DND-41 (cell line): ENCODE measurements at regions not wholly inside any gene's neighbourhood (a gene's known extent, or its start where the extent isn't known, plus 50 kb on each side); places are given as distances from the start of the nearest gene placed in this dataset.

Source experiments
- ATAC-seq: fragments of 200-7000 bp; cut with Tn5 transposase; 3 replicates; pipeline ENCODE4 v1.9.1; 2021; ENCODE audit warnings: low read depth; ENCODE audit not compliant: insufficient read depth
- DNase-seq: peaks from one replicate; pipeline ENCODE4 v3.0.0-alpha.2; 2020
- H2AFZ ChIP-seq: 2 replicates; pipeline ENCODE4 v1.6.0; 2012; ENCODE audit warnings: low read depth, low read length
- H3K27ac ChIP-seq: 2 replicates; pipeline ENCODE4 v1.5.1; 2012; ENCODE audit warnings: low read length, inconsistent platforms
- H3K27me3 ChIP-seq: fragments of 200-600 bp; sonication (generic); 2 replicates; pipeline ENCODE4 v1.6.0; 2012; ENCODE audit warnings: low read length, mild to moderate bottlenecking, inconsistent platforms; ENCODE audit not compliant: insufficient read depth, poor library complexity
- H3K36me3 ChIP-seq: 2 replicates; pipeline ENCODE4 v1.5.1; 2012; ENCODE audit warnings: low read length, inconsistent platforms; ENCODE audit not compliant: insufficient read depth
- H3K4me1 ChIP-seq: 2 replicates; pipeline ENCODE4 v1.5.1; 2012; ENCODE audit warnings: mild to moderate bottlenecking, low read length; ENCODE audit not compliant: insufficient read depth
- H3K4me2 ChIP-seq: 2 replicates; pipeline ENCODE4 v1.6.0; 2012; ENCODE audit warnings: mild to moderate bottlenecking, moderate library complexity, low read length, inconsistent platforms; ENCODE audit not compliant: insufficient read depth
- H3K4me3 ChIP-seq, 2 experiments: fragments of 200-600 bp in 1 of 2; shearing (Covaris generic) in 1 of 2; 2 replicates each; pipeline ENCODE4 v1.5.1; 2012 to 2016; ENCODE audit warnings: inconsistent platforms in 2 of 2, low read length in 2 of 2, mild to moderate bottlenecking in 2 of 2, low read depth in 1 of 2, moderate library complexity in 1 of 2
- H3K79me2 ChIP-seq: 2 replicates; pipeline ENCODE4 v1.6.0; 2012; ENCODE audit warnings: low read length, inconsistent platforms; ENCODE audit not compliant: insufficient read depth
- H3K9ac ChIP-seq: 2 replicates; pipeline ENCODE4 v1.6.0; 2012; ENCODE audit warnings: low read depth, mild to moderate bottlenecking, inconsistent platforms, low read length, moderate library complexity
- H3K9me3 ChIP-seq: 2 replicates; pipeline ENCODE4 v1.5.1; 2012; ENCODE audit warnings: low read length, moderate library complexity, mild to moderate bottlenecking, inconsistent platforms; ENCODE audit not compliant: insufficient read depth, severe bottlenecking
- H4K20me1 ChIP-seq: 2 replicates; pipeline ENCODE4 v1.6.0; 2012; ENCODE audit warnings: low read length; ENCODE audit not compliant: insufficient read depth
- CTCF ChIP-seq: IDR thresholded peaks from 2 replicates; pipeline ENCODE4 v1.5.1; 2012; ENCODE audit warnings: borderline replicate concordance, low read length, moderate library complexity, mild to moderate bottlenecking; ENCODE audit not compliant: poor library complexity, severe bottlenecking; ENCODE audit errors: extremely low read depth
- EZH2 ChIP-seq: IDR thresholded peaks from 3 replicates; pipeline ENCODE4 v1.6.1; 2012; ENCODE audit warnings: borderline replicate concordance, low read depth, mild to moderate bottlenecking, moderate library complexity, low read length, inconsistent platforms; ENCODE audit not compliant: severe bottlenecking

- no peak overlapping the region for H2AFZ ChIP-seq
- no peak overlapping the region for H3K9ac ChIP-seq
- H4K20me1 ChIP-seq, result no peaks in the 10 kb centered on the region
- no peaks in the 10 kb centered on the region for H3K9me3 ChIP-seq
- no peak overlapping the region for H3K4me2 ChIP-seq
- H3K4me3 ChIP-seq, result no peak overlapping the region
- no peaks in the 10 kb centered on the region for H3K79me2 ChIP-seq
- H3K36me3 ChIP-seq, result no peaks in the 10 kb centered on the region
- no peak for ATAC-seq
- no peak for DNase-seq
- TF ChIP-seq CTCF (no peak), EZH2 (no peak)
- H3K4me1 ChIP-seq, result no peaks in the 10 kb centered on the region
- no peaks in the 10 kb centered on the region for H3K27me3 ChIP-seq
- no peak overlapping the region for H3K27ac ChIP-seq
Observed at GRCh38 chr13:83740622-83741021, 141.7 kb downstream of the SLITRK1 start.

GRCh38 chr13:83738407-83738806 lies 143.9 kb downstream of the SLITRK1 start:
- Histone ChIP-seq H4K20me1 (no peaks in the 10 kb centered on the region), H3K27me3 (no peaks in the 10 kb centered on the region), H3K9me3 (no peaks in the 10 kb centered on the region), H3K4me2 (no peak overlapping the region), H2AFZ (no peak overlapping the region), H3K79me2 (no peaks in the 10 kb centered on the region), H3K27ac (no peak overlapping the region), H3K4me3 (no peak overlapping the region), H3K4me1 (no peaks in the 10 kb centered on the region), H3K9ac (no peak overlapping the region), H3K36me3 (no peaks in the 10 kb centered on the region)
- ATAC-seq (no peak), DNase-seq (no peak)
- TF ChIP-seq EZH2 (no peak), CTCF (no peak)

GRCh38 chr13:83733293-83733692 lies 149.0 kb downstream of the SLITRK1 start:
- Histone ChIP-seq H3K27me3 (no peaks in the 10 kb centered on the region), H3K36me3 (no peaks in the 10 kb centered on the region), H3K4me1 (no peaks in the 10 kb centered on the region), H4K20me1 (no peaks in the 10 kb centered on the region), H3K9ac (no peak overlapping the region), H3K79me2 (no peaks in the 10 kb centered on the region), H2AFZ (no peak overlapping the region), H3K9me3 (no peaks in the 10 kb centered on the region), H3K4me2 (no peak overlapping the region), H3K4me3 (no peak overlapping the region), H3K27ac (no peak overlapping the region)
- ATAC-seq, result no peak
- DNase-seq, result no peak
- TF ChIP-seq EZH2 (no peak), CTCF (no peak)

- DNase-seq, result no peak
- no peak overlapping the region for H3K4me2 ChIP-seq
- no peaks in the 10 kb centered on the region for H3K4me1 ChIP-seq
- no peak overlapping the region for H3K27ac ChIP-seq
- H2AFZ ChIP-seq, result no peak overlapping the region
- ATAC-seq, result no peak
- no peaks in the 10 kb centered on the region for H3K36me3 ChIP-seq
- H3K9ac ChIP-seq, result no peak overlapping the region
- no peaks in the 10 kb centered on the region for H4K20me1 ChIP-seq
- H3K9me3 ChIP-seq, result no peaks in the 10 kb centered on the region
- TF ChIP-seq CTCF, result no peak
- no peak for TF ChIP-seq EZH2
- no peak overlapping the region for H3K4me3 ChIP-seq
- no peaks in the 10 kb centered on the region for H3K27me3 ChIP-seq
- H3K79me2 ChIP-seq, result no peaks in the 10 kb centered on the region
Observed at GRCh38 chr13:83732755-83733154, 149.5 kb downstream of the SLITRK1 start.
